GM23338 (cell line): ENCODE measurements at regions not wholly inside any gene's neighbourhood (a gene's known extent, or its start where the extent isn't known, plus 50 kb on each side); places are given as distances from the start of the nearest gene placed in this dataset.

ENCODE experiments used
- ATAC-seq: fragments of 200-7000 bp; cut with Tn5 transposase; 3 replicates; pipeline ENCODE4 v1.9.1; 2020
- DNase-seq: peaks from one replicate; pipeline ENCODE4 v3.0.0-alpha.2; 2015; ENCODE audit warnings: low spot score
- H2AFZ ChIP-seq: fragments of 200-600 bp; sonication (generic); 2 replicates; pipeline ENCODE4 v1.8.0; 2016; ENCODE audit warnings: antibody characterized with exemption, mild to moderate bottlenecking, moderate library complexity
- H3F3A ChIP-seq: fragments of 200-600 bp; sonication (generic); replicated peaks from 2 replicates; pipeline ENCODE4 v1.8.0; 2017; ENCODE audit warnings: antibody characterized with exemption, mixed run types, low read depth
- H3K27ac ChIP-seq: fragments of 200-600 bp; sonication (generic); 2 replicates; pipeline ENCODE4 v1.6.1; 2016; ENCODE audit warnings: low read depth
- H3K27me3 ChIP-seq: fragments of 200-600 bp; sonication (generic); 2 replicates; pipeline ENCODE4 v1.8.0; 2016; ENCODE audit warnings: mild to moderate bottlenecking, mixed run types, moderate library complexity; ENCODE audit not compliant: insufficient read depth
- H3K36me3 ChIP-seq: fragments of 200-600 bp; sonication (generic); 2 replicates; pipeline ENCODE4 v1.8.0; 2016; ENCODE audit warnings: mild to moderate bottlenecking; ENCODE audit not compliant: insufficient read depth
- H3K4me1 ChIP-seq: fragments of 200-600 bp; sonication (generic); 2 replicates; pipeline ENCODE4 v1.8.0; 2016; ENCODE audit warnings: mild to moderate bottlenecking, moderate library complexity; ENCODE audit not compliant: insufficient read depth
- H3K4me2 ChIP-seq: fragments of 200-600 bp; sonication (generic); 2 replicates; pipeline ENCODE4 v1.7.1; 2017; ENCODE audit warnings: mixed run types
- H3K4me3 ChIP-seq: fragments of 200-600 bp; sonication (generic); 2 replicates; pipeline ENCODE4 v1.6.1; 2016; ENCODE audit warnings: mixed run types
- H3K79me2 ChIP-seq: fragments of 200-600 bp; sonication (generic); replicated peaks from 2 replicates; pipeline ENCODE4 v1.8.0; 2017; ENCODE audit warnings: mild to moderate bottlenecking; ENCODE audit not compliant: insufficient read depth
- H3K9me2 ChIP-seq: fragments of 200-600 bp; sonication (generic); 2 replicates; pipeline ENCODE4 v1.8.0; 2017; ENCODE audit not compliant: insufficient read depth
- H4K20me1 ChIP-seq: fragments of 200-600 bp; sonication (generic); replicated peaks from 2 replicates; pipeline ENCODE4 v1.8.0; 2017; ENCODE audit warnings: mild to moderate bottlenecking; ENCODE audit not compliant: insufficient read depth
- H3K27ac Mint-ChIP-seq: 2 replicates; pipeline ENCODE4 v1.8.0; 2020; ENCODE audit warnings: inconsistent platforms, mild to moderate bottlenecking, moderate library complexity, mixed read lengths
- H3K27me3 Mint-ChIP-seq: 3 replicates; pipeline ENCODE4 v1.8.0; 2022; ENCODE audit warnings: low read depth, mild to moderate bottlenecking, moderate library complexity, mixed read lengths, inconsistent platforms; ENCODE audit not compliant: insufficient read depth, poor library complexity
- H3K36me3 Mint-ChIP-seq: 3 replicates; pipeline ENCODE4 v1.8.0; 2021; ENCODE audit warnings: low read depth, mild to moderate bottlenecking, inconsistent platforms, moderate library complexity, mixed read lengths
- H3K4me1 Mint-ChIP-seq: 3 replicates; pipeline ENCODE4 v1.8.0; 2020; ENCODE audit warnings: mild to moderate bottlenecking, inconsistent platforms, mixed read lengths
- H3K4me3 Mint-ChIP-seq: 3 replicates; pipeline ENCODE4 v1.8.0; 2021; ENCODE audit warnings: moderate library complexity, mild to moderate bottlenecking, inconsistent platforms, mixed read lengths
- H3K9me3 Mint-ChIP-seq: 3 replicates; pipeline ENCODE4 v1.8.0; 2020; ENCODE audit warnings: moderate library complexity, mild to moderate bottlenecking, inconsistent platforms, mixed read lengths
- EZH2phosphoT487 ChIP-seq: fragments of 200-600 bp; sonication (generic); IDR thresholded peaks from one replicate; pipeline ENCODE4 v1.8.1; 2018; ENCODE audit warnings: antibody characterized with exemption; ENCODE audit not compliant: unreplicated experiment
- REST ChIP-seq: IDR thresholded peaks from one replicate; pipeline ENCODE4 v1.6.1; 2018; ENCODE audit warnings: antibody characterized with exemption; ENCODE audit not compliant: unreplicated experiment
- ZNF114 ChIP-seq: fragments of 250-450 bp; sonication (Bioruptor Pico); IDR thresholded peaks from 2 replicates; pipeline ENCODE4 v1.5.0; 2020; ENCODE audit warnings: mild to moderate bottlenecking, moderate library complexity
- ZNF462 ChIP-seq: fragments of 250-450 bp; sonication (Bioruptor Pico); IDR thresholded peaks from 2 replicates; pipeline ENCODE4 v1.5.0; 2020; ENCODE audit warnings: mild to moderate bottlenecking, moderate library complexity

DNA sequence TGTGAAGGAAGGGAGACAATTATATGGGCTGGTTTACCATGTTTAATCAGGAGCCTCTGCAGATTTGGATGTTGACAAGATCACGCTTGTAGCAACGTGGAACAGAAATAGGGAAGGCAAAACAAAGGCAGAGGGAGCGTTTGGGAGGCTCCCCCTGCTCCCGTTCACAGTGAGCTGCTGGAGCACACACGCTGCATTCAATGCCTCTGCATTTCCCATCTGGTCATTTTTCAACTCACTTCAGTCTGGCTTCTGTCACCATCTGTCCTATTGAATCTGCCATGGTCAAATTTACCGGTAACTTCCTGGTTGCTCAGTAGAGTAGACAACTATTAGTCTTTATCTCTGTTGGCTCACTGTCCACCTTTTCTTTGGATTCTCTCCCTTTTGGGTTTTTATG is 91.0 kb downstream of the NHLRC3 start (continued):
- TF ChIP-seq ZNF462 (CRISPR knock-in tag) = no peak

GRCh38 chr13:39130301-39130700 is 92.0 kb downstream of the NHLRC3 start:
- no peaks in the 10 kb centered on the region for H3K79me2 ChIP-seq
- ATAC-seq = peak; percentile 94
- TF ChIP-seq EZH2phosphoT487 (no peak), ZNF462 (CRISPR knock-in tag) (peak; percentile 86), ZNF114 (CRISPR knock-in tag) (no peak), REST (no peak)
- H3K4me2 ChIP-seq = no peak overlapping the region
- H3K4me3 ChIP-seq = no peak overlapping the region
- Mint-ChIP-seq H3K27ac (no peak overlapping the region), H3K4me3 (no peak overlapping the region), H3K36me3 (no peaks in the 10 kb centered on the region; the same call in 2 of the 3 replicates), H3K27me3 (no peaks in the 10 kb centered on the region), H3K9me3 (no peaks in the 10 kb centered on the region), H3K4me1 (peaks cover 16% of the 10 kb centered on the region)
- H3K27ac ChIP-seq = no peak overlapping the region
- peak overlapping the region; percentile 35; the same call in 1 of the 2 replicates for H2AFZ ChIP-seq
- no peaks in the 10 kb centered on the region for H4K20me1 ChIP-seq
- H3F3A ChIP-seq = no peaks in the 10 kb centered on the region
- H3K36me3 ChIP-seq = no peaks in the 10 kb centered on the region
- DNase-seq = peak; percentile 28
- H3K4me1 ChIP-seq = 0 out of 2 replicates have a peak, but pooled peaks cover 7% of the 10 kb centered on the region
- H3K27me3 ChIP-seq = no peaks in the 10 kb centered on the region
- H3K9me2 ChIP-seq = peaks cover 4% of the 10 kb centered on the region; the same call in 1 of the 2 replicates
